Heart right ventricle (tissue), 16 donors: ENCODE measurements at regions not wholly inside any gene's neighbourhood (a gene's known extent, or its start where the extent isn't known, plus 50 kb on each side); places are given as distances from the start of the nearest gene placed in this dataset.

ENCODE experiments used
- ATAC-seq, 8 donors: fragments of 200-7000 bp; cut with Tn5 transposase; one replicate each; pipeline ENCODE4 v1.9.1; 2020; ENCODE audit warnings: mild to moderate bottlenecking in 8 of 8, moderate library complexity in 8 of 8, moderate number of reproducible peaks in 1 of 8
- DNase-seq, 2 donors: peaks; one replicate each; pipeline ENCODE4 v3.0.0-alpha.2; 2020
- H3K27ac ChIP-seq, 10 donors: fragments of 200-600 bp; sonication (generic) in 2 of 10; one replicate each; pipeline versions ENCODE4 v1.5.0 to v1.8.0; 2020 to 2022; ENCODE audit warnings: mild to moderate bottlenecking in 3 of 10
- H3K27me3 ChIP-seq, 7 donors: fragments of 200-600 bp; one replicate each; pipeline ENCODE4 v1.8.0; 2021 to 2022; ENCODE audit warnings: mild to moderate bottlenecking in 2 of 7
- H3K36me3 ChIP-seq, 9 donors: fragments of 200-600 bp; sonication (generic) in 1 of 9; one replicate each; pipeline versions ENCODE4 v1.5.0 to v1.8.0; 2020 to 2022; ENCODE audit warnings: mild to moderate bottlenecking in 2 of 9
- H3K4me1 ChIP-seq, 9 donors: fragments of 200-600 bp; sonication (generic) in 1 of 9; one replicate each; pipeline versions ENCODE4 v1.5.0 to v1.8.0; 2020 to 2022; ENCODE audit warnings: mild to moderate bottlenecking in 4 of 9
- H3K4me3 ChIP-seq, 10 donors: fragments of 200-600 bp; sonication (generic) in 2 of 10; one replicate each; pipeline versions ENCODE4 v1.5.0 to v1.8.0; 2020 to 2022; ENCODE audit warnings: mild to moderate bottlenecking in 7 of 10, moderate library complexity in 2 of 10
- H3K9me3 ChIP-seq, 11 donors: fragments of 200-600 bp in 10 of 11; sonication (generic) in 2 of 11; one replicate each; pipeline versions ENCODE4 v1.5.0 to v1.8.0; 2013 to 2022; ENCODE audit warnings: mild to moderate bottlenecking in 2 of 11, control low read depth in 1 of 11, moderate library complexity in 1 of 11
- WGBS, 2 donors: extraction: QIAGEN DNeasy Blood & Tissue Kit; methylation state at CpG; one replicate each; pipeline ENCODE4 v1.1.7; 2013; ENCODE audit warnings: inconsistent platforms in 1 of 2; 5-methylcytosine and 5-hydroxymethylcytosine counted together
- intact Hi-C, 10 donors: fragments of 100-400 bp; cut with DNase I; formaldehyde crosslinking; loops; one replicate each; pipeline versions ENCODE4 v1.11.1 to v1.14.2; 2022
- TF ChIP-seq, protein P1 (sequence below), 9 donors: fragments of 200-600 bp; sonication (generic) in 2 of 9; IDR thresholded peaks; one replicate each; pipeline versions ENCODE4 v1.5.0 to v1.8.0; 2021 to 2022; ENCODE audit warnings: antibody characterized with exemption in 9 of 9, mild to moderate bottlenecking in 5 of 9, moderate library complexity in 1 of 9
- donor health status: Arrhythmogenic right ventricular cardiomyopathy.
- donor health status: ischemic (EF 13 %, LVEDD 7.1; RV severe dilation, severe dysfunction).
- donor health status: healthy with polysubstance abuse.
- donor health status: DM: no; HTN: yes; CAD: no.
- donor health status: DM: no; HTN: no; CAD: no.
- donor health status: ischemic (EF 25% LVEDD 6.9; RV normal size, moderate dysfunction).
- donor health status: ischemic (EF 25% LVEDD 5.7; RV mildly dilated, moderate dysfunction).
- donor health status: healthy.
- donor health status: DM: yes; HTN: yes; CAD: no.
- donor health status: Ischemic cardiomyopathy.
- donor health status: ischemic (EF 35%, LVEDD 5.7; RV mildly dilated, moderate dysfunction).
- donor health status: nonischemic (EF 11% LVEDD 7.7; RV severe dilation, severe dysfunction).
- donor health status: DM: yes; HTN: yes; CAD: no.
- donor health status: PGD.
- donor health status: ischemic (EF 29% LVEDD 5.4; RV normal size, mild dysfunction).
- donor health status: nonischemic (EF 23%, LVEDD 6.1; RV moderate dilation, normal function).

GRCh38 chr6:7488494-7488893 lies 53.0 kb upstream of the DSP start:
- Histone ChIP-seq H3K27ac (no peak overlapping the region), H3K4me1 (no peaks in the 10 kb centered on the region), H3K9me3 (peaks cover 0 to 9% (median 0%) of the 10 kb centered on the region in 11 donors), H3K36me3 (no peaks in the 10 kb centered on the region), H3K27me3 (no peaks in the 10 kb centered on the region), H3K4me3 (no peak overlapping the region)
- no peak for DNase-seq
- WGBS, 2 donors: 74 to 88% methylated on average over 2 of the region's 2 CpGs
- TF ChIP-seq, protein P1, sequence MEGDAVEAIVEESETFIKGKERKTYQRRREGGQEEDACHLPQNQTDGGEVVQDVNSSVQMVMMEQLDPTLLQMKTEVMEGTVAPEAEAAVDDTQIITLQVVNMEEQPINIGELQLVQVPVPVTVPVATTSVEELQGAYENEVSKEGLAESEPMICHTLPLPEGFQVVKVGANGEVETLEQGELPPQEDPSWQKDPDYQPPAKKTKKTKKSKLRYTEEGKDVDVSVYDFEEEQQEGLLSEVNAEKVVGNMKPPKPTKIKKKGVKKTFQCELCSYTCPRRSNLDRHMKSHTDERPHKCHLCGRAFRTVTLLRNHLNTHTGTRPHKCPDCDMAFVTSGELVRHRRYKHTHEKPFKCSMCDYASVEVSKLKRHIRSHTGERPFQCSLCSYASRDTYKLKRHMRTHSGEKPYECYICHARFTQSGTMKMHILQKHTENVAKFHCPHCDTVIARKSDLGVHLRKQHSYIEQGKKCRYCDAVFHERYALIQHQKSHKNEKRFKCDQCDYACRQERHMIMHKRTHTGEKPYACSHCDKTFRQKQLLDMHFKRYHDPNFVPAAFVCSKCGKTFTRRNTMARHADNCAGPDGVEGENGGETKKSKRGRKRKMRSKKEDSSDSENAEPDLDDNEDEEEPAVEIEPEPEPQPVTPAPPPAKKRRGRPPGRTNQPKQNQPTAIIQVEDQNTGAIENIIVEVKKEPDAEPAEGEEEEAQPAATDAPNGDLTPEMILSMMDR (IDR thresholded peaks at IDR 0.05): no peak
- intact Hi-C loops: no loop called here
- ATAC-seq: no peak

DNA sequence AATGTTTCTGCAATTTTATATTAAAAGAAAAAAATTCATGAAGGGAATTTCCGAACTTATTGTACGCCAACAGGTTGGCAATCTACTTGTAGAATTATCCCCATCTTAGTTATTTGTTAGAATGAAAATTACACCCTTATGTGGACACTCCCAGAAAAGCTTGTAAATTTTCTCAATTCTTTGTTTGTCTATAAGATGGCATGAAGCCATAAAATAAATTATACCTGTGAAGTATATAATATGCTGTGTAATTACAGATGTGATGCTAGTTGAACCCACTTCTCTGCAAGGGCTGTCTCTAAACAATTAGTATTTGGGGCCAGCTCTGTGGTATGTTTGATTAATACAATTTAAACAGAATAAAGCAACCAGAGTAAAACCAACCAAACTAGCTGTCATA lies 52.1 kb upstream of the DSP start:
- no peak for DNase-seq
- Histone ChIP-seq H3K27me3 (no peaks in the 10 kb centered on the region), H3K4me1 (no peaks in the 10 kb centered on the region), H3K4me3 (no peak overlapping the region), H3K9me3 (peaks cover 0 to 9% (median 0%) of the 10 kb centered on the region in 11 donors), H3K27ac (no peak overlapping the region), H3K36me3 (no peaks in the 10 kb centered on the region)
- no peak for ATAC-seq
- 93 to 98% methylated on average over 2 of the region's 2 CpGs for WGBS, 2 donors
- intact Hi-C loops: no loop called here
- TF ChIP-seq, protein P1 (IDR thresholded peaks at IDR 0.05): no peak
